ENCODE measurements at regions not wholly inside any gene's neighbourhood (a gene's known extent, or its start where the extent isn't known, plus 50 kb on each side); places are given as distances from the start of the nearest gene placed in this dataset.

DNA sequence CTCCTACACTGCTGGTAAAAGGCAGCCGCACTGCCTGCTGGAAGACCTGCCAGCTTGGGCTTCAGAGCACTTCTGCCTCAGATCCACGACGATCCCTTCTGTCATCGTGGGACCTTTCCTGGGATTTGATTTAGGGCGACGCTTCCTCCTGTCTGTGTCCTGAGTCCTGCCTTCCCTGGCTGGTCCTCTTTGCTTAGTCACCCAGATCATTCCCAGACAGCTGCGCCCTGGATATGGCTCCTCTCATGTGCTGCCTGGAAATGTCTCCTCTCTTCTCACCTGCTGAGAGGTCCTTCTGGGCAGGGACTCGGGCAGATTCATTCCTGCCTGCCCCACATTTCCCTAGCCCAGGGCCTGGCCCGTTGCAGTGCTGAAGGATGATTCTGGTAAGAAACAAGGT lies 72.4 kb upstream of the POU3F1 start:
- TF ChIP-seq TAF1 (IDR thresholded peaks at IDR 0.05; ENCODE audit: low read depth) (no peak), CTCF (IDR thresholded peaks at IDR 0.05; ENCODE audit: poor library complexity, severe bottlenecking) (no peak), POLR2AphosphoS5 (IDR thresholded peaks at IDR 0.05) (no peak), EP300 (conservative IDR thresholded peaks at IDR 0.05; ENCODE audit: poor library complexity, severe bottlenecking) (no peak)
- TF ChIP-seq, protein P1, sequence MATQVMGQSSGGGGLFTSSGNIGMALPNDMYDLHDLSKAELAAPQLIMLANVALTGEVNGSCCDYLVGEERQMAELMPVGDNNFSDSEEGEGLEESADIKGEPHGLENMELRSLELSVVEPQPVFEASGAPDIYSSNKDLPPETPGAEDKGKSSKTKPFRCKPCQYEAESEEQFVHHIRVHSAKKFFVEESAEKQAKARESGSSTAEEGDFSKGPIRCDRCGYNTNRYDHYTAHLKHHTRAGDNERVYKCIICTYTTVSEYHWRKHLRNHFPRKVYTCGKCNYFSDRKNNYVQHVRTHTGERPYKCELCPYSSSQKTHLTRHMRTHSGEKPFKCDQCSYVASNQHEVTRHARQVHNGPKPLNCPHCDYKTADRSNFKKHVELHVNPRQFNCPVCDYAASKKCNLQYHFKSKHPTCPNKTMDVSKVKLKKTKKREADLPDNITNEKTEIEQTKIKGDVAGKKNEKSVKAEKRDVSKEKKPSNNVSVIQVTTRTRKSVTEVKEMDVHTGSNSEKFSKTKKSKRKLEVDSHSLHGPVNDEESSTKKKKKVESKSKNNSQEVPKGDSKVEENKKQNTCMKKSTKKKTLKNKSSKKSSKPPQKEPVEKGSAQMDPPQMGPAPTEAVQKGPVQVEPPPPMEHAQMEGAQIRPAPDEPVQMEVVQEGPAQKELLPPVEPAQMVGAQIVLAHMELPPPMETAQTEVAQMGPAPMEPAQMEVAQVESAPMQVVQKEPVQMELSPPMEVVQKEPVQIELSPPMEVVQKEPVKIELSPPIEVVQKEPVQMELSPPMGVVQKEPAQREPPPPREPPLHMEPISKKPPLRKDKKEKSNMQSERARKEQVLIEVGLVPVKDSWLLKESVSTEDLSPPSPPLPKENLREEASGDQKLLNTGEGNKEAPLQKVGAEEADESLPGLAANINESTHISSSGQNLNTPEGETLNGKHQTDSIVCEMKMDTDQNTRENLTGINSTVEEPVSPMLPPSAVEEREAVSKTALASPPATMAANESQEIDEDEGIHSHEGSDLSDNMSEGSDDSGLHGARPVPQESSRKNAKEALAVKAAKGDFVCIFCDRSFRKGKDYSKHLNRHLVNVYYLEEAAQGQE (IDR thresholded peaks at IDR 0.05; ENCODE audit: borderline replicate concordance), result no peak

Measured in neural cell (in vitro differentiated cells).